Fibroblast of the aortic adventitia (primary cell): ENCODE measurements at regions not wholly inside any gene's neighbourhood (a gene's known extent, or its start where the extent isn't known, plus 50 kb on each side); places are given as distances from the start of the nearest gene placed in this dataset.

Source experiments
- DNase-seq: peaks from one replicate; pipeline ENCODE4 v3.0.0-alpha.2; 2010; ENCODE audit warnings: low read depth
- H3K4me3 ChIP-seq: 2 replicates; pipeline ENCODE4 v1.5.1; 2011; ENCODE audit warnings: low read depth, mild to moderate bottlenecking, control low read depth, low read length, moderate library complexity
- TF ChIP-seq, protein P1 (sequence below): IDR thresholded peaks from 2 replicates; pipeline ENCODE4 v1.5.1; 2011; ENCODE audit warnings: mild to moderate bottlenecking, low read length, control low read depth, inconsistent platforms; ENCODE audit not compliant: insufficient read depth

- no peak for DNase-seq
- no peak overlapping the region for H3K4me3 ChIP-seq
- TF ChIP-seq, protein P1, sequence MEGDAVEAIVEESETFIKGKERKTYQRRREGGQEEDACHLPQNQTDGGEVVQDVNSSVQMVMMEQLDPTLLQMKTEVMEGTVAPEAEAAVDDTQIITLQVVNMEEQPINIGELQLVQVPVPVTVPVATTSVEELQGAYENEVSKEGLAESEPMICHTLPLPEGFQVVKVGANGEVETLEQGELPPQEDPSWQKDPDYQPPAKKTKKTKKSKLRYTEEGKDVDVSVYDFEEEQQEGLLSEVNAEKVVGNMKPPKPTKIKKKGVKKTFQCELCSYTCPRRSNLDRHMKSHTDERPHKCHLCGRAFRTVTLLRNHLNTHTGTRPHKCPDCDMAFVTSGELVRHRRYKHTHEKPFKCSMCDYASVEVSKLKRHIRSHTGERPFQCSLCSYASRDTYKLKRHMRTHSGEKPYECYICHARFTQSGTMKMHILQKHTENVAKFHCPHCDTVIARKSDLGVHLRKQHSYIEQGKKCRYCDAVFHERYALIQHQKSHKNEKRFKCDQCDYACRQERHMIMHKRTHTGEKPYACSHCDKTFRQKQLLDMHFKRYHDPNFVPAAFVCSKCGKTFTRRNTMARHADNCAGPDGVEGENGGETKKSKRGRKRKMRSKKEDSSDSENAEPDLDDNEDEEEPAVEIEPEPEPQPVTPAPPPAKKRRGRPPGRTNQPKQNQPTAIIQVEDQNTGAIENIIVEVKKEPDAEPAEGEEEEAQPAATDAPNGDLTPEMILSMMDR, result no peak
Observed at GRCh38 chr11:13862845-13863392, 99.6 kb upstream of the SPON1 start.

DNA sequence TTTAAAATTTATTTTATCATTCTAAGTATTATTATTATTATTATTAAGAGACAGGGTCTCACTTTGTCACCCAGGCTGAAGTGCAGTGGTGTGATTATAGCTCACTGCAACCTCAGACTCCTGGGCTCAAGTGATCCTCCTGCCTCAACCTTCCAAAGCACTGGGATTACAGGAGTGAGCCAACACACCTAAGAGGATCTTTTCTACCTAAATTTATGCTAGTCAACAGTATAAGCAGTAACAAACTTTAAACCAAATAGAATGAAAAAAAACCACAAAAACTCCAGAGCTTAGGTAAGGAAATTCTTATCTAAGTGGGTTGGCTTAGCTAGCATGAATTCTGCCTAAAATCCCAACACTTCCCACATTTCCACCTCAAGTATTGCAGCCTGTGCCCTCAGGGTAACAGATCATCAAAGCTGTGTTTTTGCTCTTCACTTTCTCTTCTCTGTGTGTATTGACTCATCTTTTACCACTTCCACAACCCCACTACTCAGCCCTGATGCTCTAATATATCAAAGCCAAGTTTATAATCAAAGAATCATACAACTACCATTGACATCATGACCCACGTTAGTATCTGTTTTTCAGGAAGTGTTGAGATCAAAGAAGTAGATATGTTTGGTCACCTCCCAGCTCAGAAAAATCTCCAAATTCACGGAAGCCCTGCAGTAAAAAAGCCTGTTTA lies 93.7 kb upstream of the SPON1 start:
- H3K4me3 ChIP-seq, result no peak overlapping the region
- TF ChIP-seq, protein P1, result no peak
- DNase-seq, result no peak

DNA sequence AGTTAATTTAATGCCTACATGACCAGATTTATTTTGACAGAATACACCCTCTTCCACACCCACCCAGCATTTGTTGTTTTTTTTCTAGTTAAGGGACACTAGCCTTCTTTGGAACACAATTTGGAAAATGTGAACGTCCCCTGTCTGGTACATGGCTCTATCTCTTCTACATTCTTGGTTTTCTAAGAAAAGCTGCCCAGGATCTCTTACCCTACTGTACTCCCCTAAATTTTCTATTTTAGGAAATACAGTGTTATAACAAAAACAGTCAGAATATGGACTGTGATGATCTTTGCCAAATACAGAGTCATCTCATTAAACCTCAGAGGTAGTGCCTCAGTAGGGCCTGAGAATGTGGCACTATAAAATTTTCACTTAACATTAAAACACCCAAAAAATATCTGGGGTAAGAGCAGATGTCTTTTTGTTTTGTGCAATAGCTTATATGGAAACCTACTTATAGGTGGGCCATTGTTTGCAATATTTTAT lies 93.1 kb upstream of the SPON1 start:
- no peak overlapping the region for H3K4me3 ChIP-seq
- TF ChIP-seq, protein P1, result no peak
- DNase-seq, result no peak

- H3K4me3 ChIP-seq, result no peak overlapping the region
- DNase-seq, result no peak
- TF ChIP-seq, protein P1, result no peak
Observed at GRCh38 chr11:13874597-13874996, 87.9 kb upstream of the SPON1 start.

GRCh38 chr11:13875643-13876042 lies 86.9 kb upstream of the SPON1 start:
- TF ChIP-seq, protein P1, result no peak
- DNase-seq, result no peak
- H3K4me3 ChIP-seq, result no peak overlapping the region

- no peak for DNase-seq
- no peak overlapping the region for H3K4me3 ChIP-seq
- TF ChIP-seq, protein P1, result no peak
Observed at GRCh38 chr11:13876423-13876822, 86.1 kb upstream of the SPON1 start.
